NOMO-1 (cell line): ENCODE measurements at regions not wholly inside any gene's neighbourhood (a gene's known extent, or its start where the extent isn't known, plus 50 kb on each side); places are given as distances from the start of the nearest gene placed in this dataset.
"Not testable (repeated sequence)": the region's sequence is repeated elsewhere in the genome, so short reads cannot be mapped to it uniquely, and the experiment has no call there.

ENCODE experiments used
- DNase-seq, 2 experiments: peaks; one replicate each; lab custom pipeline; 2025; ENCODE audit not compliant: unreplicated experiment in 2 of 2; lab: John Stamatoyannopoulos, UW

DNA sequence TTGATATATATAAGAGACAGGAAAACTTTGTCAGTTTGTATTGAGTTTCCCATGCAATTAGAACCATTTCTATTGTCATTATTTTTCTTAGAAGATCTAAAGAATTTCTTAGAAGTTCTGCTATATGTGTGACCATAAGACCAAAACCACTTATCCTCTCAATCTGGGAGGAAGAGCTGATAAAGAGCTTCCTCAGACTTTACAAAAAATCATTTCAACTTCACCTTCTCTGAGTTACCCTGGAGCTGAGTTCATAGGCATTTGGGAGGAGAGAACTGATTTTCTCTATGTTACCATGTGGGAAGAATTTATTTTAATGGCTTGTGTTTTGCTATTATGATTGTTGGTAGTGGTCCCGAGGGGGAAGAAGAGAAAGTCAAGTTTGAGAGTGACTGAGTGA is 329.3 kb downstream of the GPD2 start:
- DNase-seq, result no peak

DNA sequence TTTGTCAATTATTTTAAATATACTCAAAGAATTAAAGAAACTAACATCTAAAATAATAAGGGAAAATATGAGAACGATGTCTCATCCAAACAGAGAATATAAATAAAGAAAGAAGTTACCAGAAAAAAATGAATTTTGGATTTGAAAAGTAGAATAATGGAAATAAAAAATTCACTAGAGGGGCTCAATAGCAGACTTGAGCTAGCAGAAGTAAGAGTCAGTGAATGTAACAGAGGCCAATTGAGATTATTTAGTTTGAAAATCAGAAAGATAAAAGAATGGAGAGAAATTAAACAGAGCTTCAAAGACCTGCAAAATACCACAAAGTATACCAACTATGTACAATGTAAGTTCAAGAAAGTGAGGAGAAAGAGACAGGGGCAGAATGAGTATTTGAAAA is 333.6 kb downstream of the GPD2 start:
- no peak for DNase-seq

GRCh38 chr2:156778916-156779315 is 342.7 kb downstream of the GPD2 start:
- no peak for DNase-seq

GRCh38 chr2:156779416-156780120 is 343.4 kb downstream of the GPD2 start:
- DNase-seq, result no peak

GRCh38 chr2:156781677-156782076 is 345.5 kb downstream of the GPD2 start:
- DNase-seq, result not testable (repeated sequence)

GRCh38 chr2:156784020-156784701 is 348.0 kb downstream of the GPD2 start:
- no peak for DNase-seq

GRCh38 chr2:156787517-156787916 is 351.3 kb downstream of the GPD2 start:
- no peak for DNase-seq

DNA sequence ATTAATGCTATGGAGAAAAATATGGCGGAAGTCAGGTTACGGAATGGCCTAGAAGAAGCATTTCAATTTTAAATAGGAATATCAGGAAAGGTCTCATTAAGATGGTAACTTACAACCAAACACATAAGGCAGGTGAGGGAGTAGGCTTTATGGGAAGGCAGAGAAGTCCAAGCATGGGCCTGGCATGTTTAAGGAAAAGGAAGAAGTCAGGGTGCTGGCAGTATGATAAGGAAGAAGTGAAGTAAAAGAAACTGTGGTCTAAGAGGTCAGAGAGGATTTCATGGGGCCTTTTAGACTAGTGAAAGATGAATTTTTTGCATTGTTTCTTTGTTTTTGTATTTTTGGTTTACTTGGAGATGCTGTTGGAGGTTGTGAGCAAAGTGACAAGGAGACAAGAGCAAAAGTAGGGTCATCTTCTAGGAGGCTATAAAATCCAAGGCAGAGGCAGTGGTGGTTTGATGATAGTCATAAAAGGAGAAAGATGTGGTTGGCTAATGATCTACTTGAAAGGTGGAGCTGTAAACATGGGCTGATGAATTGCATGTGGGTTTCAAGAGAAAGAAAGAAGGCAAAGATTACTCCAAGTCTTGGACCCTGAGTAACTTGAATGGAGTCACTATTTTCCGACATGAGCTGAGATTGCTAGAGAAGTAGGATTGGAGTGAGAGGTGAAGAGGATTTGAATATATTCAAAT is 354.3 kb downstream of the GPD2 start:
- DNase-seq, result no peak

- DNase-seq, result no peak
Measured at GRCh38 chr2:156792242-156792840, 356.2 kb downstream of the GPD2 start.

DNA sequence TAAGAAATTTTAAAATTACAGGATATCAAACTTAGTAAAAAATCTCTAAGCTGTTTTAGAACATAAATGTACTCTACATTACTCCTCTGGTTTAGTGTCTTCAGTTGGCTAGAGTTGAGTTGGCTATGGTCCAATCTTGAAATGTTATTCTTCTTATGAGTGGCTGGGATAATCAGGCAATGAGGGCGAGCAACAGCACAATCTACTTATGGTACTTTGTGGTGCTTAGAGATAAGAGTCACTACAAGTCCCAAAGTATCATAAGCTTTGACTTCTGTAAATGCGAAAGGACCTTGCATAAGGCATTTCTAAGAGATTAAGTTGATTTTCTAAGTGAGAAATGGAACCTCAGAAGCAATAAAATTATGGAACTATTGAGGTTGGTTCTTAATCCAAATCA is 361.7 kb downstream of the GPD2 start:
- DNase-seq, result no peak

GRCh38 chr2:156800065-156800653 is 364.0 kb downstream of the GPD2 start:
- no peak for DNase-seq

GRCh38 chr2:156800781-156801361 is 364.7 kb downstream of the GPD2 start:
- DNase-seq, result no peak

GRCh38 chr2:156803243-156803642 is 367.1 kb downstream of the GPD2 start:
- DNase-seq, result no peak

GRCh38 chr2:156803967-156804366 is 367.8 kb downstream of the GPD2 start:
- DNase-seq, result no peak

DNA sequence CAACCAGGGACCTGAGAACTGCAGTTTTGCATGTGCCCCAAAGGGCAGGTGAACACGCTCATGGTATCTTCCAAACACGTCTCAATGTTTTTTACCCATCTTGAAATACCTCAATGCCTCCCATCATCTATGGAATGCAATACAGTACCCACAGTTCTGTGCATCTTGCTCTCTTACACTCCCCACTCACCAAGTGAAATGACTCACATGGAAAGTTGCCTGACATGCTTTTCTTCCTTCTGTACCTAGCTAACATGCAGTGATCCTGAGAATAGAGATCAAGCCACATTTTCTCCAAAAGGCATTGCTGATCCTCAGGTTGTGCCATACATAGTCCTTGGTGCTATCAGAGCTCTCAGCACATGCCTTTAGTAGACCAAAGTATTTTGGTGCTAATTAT is 373.9 kb downstream of the GPD2 start:
- no peak for DNase-seq

DNA sequence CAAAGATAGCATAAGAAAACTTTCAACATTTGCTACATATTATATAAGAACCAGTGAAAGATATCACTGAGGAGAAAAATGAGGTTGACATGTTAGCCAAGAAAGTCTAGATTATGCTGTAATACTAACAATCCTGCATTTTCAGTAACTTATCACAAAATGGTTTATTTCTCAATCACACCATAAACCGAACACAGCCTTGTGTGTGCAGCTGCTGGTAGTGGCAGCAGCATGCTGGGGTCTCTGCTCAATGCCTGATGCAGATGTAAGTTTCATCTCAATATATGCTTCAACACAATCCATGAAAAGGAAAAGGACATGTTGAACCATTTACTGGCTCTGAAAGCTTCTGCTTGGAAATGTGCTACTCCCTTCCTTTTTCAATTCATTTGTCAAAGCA is 376.3 kb downstream of the GPD2 start:
- no peak for DNase-seq

- DNase-seq, result no peak
Measured at GRCh38 chr2:156817430-156817829, 381.3 kb downstream of the GPD2 start.

DNA sequence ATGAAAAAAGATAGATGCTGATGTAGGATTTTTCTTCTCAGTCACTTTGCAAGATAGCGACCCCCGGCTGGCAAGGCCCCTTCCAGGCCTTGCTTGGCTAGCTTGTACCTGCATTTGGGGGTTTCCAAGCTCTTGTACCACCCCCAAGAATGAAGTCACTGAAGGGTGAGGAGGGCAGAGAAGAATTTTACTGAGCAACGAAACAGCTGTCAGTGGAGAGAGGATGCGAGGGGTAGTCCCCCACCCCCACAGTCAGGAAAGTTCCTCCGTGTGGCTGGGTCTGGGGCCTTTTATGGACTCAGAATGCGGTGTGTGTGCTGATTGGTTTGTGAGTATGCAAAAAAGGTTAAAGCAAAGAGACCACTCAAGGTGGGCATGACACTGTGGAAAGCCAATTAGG is 382.0 kb downstream of the GPD2 start:
- DNase-seq, result no peak

GRCh38 chr2:156818944-156819343 is 382.8 kb downstream of the GPD2 start:
- DNase-seq, result no peak

DNA sequence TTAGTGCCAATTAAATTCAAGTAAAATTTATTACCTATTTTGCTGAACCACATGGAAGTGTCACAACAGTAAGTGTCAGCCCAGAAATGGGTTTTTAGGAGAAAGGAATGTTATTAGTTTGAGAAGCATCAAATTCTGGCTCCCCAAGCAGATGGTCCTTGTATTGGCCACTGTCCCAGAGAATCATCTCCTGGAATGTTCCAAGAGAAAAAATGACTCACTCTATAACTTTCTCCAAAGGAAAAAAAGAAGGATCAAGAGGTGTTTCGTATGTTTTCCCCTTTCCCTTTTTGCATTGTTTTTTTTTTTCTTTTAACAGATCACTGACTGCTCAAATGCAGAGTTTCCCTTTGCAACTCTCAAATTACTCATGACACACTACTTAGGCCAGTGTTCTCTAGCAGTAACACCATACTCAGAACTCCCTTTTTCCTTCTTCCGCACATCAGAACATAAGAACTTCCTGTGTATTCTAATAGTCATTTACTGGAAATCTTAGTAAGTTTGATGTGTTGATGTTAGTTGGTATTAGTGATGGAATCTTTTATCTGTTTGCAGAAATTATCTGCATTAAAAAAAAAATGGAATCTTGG is 390.3 kb downstream of the GPD2 start:
- DNase-seq, result no peak
